Activated CD4-positive, alpha-beta memory T cell treated with anti-CD3 and anti-CD28 coated beads for 36 hours (primary cell): ENCODE measurements at regions not wholly inside any gene's neighbourhood (a gene's known extent, or its start where the extent isn't known, plus 50 kb on each side); places are given as distances from the start of the nearest gene placed in this dataset.
A peak's percentile ranks its signal among the peaks of the same experiment; 100 is the strongest.

Experiments
- CTCF ChIA-PET: fragments of 350-600 bp; sonication (Branson Sonifier 250); formaldehyde crosslinking; loops from one replicate; lab custom pipeline; 2021; ENCODE audit warnings: antibody characterized with exemption, inconsistent platforms; lab: Charles Lee
- POLR2A ChIA-PET: fragments of 350-600 bp; sonication (Branson Sonifier 250); formaldehyde crosslinking; loops from one replicate; lab custom pipeline; 2021; ENCODE audit warnings: antibody characterized with exemption; lab: Charles Lee
- DNase-seq: peaks from one replicate; pipeline ENCODE4 v3.0.0-alpha.2; 2020
- H3K27ac Mint-ChIP-seq: one replicate; pipeline ENCODE4 v1.8.0; 2021; ENCODE audit warnings: mixed read lengths
- H3K27me3 Mint-ChIP-seq: one replicate; pipeline ENCODE4 v1.8.0; 2021; ENCODE audit warnings: mixed read lengths
- H3K36me3 Mint-ChIP-seq: one replicate; pipeline ENCODE4 v1.8.0; 2021; ENCODE audit warnings: mixed read lengths
- H3K4me1 Mint-ChIP-seq: one replicate; pipeline ENCODE4 v1.8.0; 2021; ENCODE audit warnings: low read depth, mixed read lengths
- H3K4me3 Mint-ChIP-seq: one replicate; pipeline ENCODE4 v1.8.0; 2021; ENCODE audit warnings: mild to moderate bottlenecking, mixed read lengths
- H3K9me3 Mint-ChIP-seq: one replicate; pipeline ENCODE4 v1.8.0; 2021; ENCODE audit warnings: mixed read lengths
- intact Hi-C: fragments of 100-400 bp; cut with micrococcal nuclease; formaldehyde crosslinking; loops from one replicate; pipeline ENCODE4 v1.15.1; 2023

DNA sequence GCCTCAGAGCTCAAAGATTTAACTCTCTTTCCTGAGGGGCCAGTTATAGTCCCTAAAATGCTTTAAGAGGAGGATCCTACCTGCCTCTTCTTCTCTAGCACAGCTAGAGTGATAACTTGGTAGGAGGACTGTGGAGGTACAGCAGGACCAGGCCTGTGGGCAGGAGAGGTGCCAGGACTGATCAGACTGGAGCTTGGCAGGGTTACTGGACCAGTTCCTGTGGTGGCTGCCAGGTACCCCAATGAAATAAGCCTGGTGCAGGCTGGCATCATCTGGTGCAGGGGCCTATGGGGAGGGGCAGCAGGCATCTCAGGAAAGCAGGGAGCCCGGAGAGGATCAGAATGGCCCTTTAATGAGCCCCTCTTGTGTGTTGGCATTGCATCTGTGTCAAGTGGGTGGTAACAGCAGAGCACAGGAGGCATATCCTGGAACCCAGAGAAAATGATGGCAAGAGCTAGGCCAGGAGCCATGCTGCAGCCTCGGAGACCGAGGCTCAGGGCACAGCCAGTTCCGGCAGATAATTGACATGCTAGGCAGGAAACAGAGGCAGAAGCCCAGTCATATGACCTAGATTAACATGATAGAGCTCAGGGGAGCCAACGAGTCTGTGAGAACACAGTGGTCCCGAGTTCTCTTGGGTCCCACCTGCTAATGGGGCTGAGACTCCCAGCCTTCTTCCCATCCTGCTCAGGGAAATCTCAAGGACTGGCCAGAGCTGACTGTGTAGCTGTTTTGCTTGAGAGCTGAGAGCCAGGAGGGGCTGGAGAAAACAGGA, 187.5 kb upstream of the ZBED5 start:
- DNase-seq, result no peak
- intact Hi-C loops, result no loop called here
- CTCF ChIA-PET, result interaction anchor here (1.4 kb wide), 1 partner anchor 16 kb away, joined by 3 read pairs; no protein-coding TSS in a partner anchor
- Mint-ChIP-seq H3K9me3 (no peaks in the 10 kb centered on the region), H3K27me3 (no peaks in the 10 kb centered on the region), H3K27ac (no peak overlapping the region), H3K4me3 (no peak overlapping the region), H3K36me3 (no peaks in the 10 kb centered on the region), H3K4me1 (no peaks in the 10 kb centered on the region)
- POLR2A ChIA-PET, result no interaction called here

DNA sequence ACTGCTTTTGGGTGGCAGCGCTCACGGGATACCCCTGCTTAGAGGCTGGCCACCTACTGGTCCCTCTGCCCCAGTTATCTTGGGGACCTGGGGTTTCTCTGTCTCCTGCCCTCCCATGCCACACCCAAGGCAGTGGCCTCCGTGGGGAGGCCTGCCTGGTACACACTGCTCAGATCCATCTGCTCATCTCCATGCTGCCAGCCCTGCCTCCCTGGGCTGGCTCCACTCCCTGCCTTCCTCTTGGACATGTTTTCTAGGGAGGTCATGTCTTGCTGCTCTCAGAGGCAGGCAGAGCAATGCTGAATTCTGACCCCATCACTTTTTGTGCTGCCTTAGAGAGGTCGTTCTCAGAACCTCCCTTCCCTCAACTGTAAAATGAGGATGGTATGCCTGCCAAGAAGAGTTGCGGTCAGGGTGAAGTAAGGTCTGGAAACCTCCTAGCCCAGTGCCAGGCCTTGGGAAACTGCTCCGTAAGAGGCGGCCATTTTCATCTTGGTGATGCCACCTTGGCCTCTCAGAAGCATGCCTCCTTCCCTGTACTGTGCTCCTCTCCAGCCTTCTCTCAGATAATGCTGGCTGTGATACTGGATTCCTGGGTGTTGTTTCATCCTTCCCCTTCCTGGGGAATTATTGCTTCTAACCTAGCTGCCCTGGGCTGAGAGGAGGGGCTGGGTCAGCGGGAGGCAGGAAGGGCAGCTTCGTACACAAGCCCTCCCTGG, 186.4 kb upstream of the ZBED5 start:
- no peak overlapping the region for H3K27ac Mint-ChIP-seq
- H3K4me1 Mint-ChIP-seq, result no peaks in the 10 kb centered on the region

GRCh38 chr11:11043721-11044120, 185.9 kb upstream of the ZBED5 start:
- Mint-ChIP-seq H3K36me3 (no peaks in the 10 kb centered on the region), H3K27ac (no peak overlapping the region)

More for the DNA sequence above, 186.4 kb upstream of the ZBED5 start:
- ChIA-PET CTCF (interaction anchor here (1.4 kb wide), 2 partner anchors 15 to 16 kb away, joined by 3 read pairs; no protein-coding TSS in a partner anchor), POLR2A (no interaction called here)
- Mint-ChIP-seq H3K27me3 (no peaks in the 10 kb centered on the region), H3K4me3 (no peak overlapping the region), H3K9me3 (no peaks in the 10 kb centered on the region), H3K36me3 (no peaks in the 10 kb centered on the region)
- intact Hi-C loops, result no loop called here
- no peak for DNase-seq

DNA sequence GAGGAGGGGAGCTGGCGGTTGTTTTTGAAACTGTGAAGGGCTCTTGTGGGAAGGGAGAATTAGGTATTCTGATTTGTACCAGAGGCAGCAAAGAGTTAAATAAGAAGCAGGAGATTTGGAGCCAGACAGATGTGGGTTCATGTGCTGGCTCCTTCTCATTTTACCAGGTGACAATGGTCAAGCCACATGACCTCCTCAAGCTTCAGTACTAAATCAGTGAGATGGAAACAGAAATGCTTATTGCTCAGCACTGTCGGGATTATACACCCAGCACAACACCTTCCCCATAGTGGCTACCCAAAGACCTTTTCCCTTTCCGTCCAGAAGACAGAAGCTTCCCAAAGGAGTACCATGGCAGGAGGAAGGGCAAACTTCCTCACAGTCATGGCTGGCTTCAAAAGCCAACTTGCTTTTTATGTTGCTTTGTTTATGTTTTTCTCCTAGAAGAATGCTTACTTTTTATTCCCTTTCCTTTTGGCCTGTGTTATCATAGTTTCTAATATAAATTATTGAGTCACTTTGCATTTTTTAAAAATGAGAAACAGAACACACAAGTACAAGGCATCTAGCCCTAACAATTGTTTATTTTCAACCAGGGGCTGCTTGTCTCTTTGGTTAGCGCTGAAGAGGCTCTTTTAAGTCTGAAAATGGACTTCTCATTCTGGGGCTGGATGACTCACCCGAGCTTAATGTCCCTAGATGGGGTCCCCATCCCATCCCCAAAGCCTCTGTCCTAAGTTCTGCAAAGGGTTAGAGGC, 181.5 kb upstream of the ZBED5 start:
- Mint-ChIP-seq H3K27me3 (peaks cover 2% of the 10 kb centered on the region), H3K4me1 (peaks cover 2% of the 10 kb centered on the region), H3K27ac (no peak overlapping the region), H3K9me3 (no peaks in the 10 kb centered on the region), H3K4me3 (no peak overlapping the region), H3K36me3 (no peaks in the 10 kb centered on the region)
- intact Hi-C loops, result no loop called here
- no peak for DNase-seq
- ChIA-PET POLR2A (no interaction called here), CTCF (interaction anchor here (1.2 to 6.2 kb wide), 4 partner anchors 11 to 748 kb away, joined by 4 to 52 read pairs (median 16); no protein-coding TSS in a partner anchor)

More at GRCh38 chr11:11043721-11044120, 185.9 kb upstream of the ZBED5 start:
- ChIA-PET POLR2A (no interaction called here), CTCF (interaction anchor here (1.4 kb wide), 1 partner anchor 15 kb away, joined by 3 read pairs; no protein-coding TSS in a partner anchor)
- intact Hi-C loops, result no loop called here
- Mint-ChIP-seq H3K4me1 (no peaks in the 10 kb centered on the region), H3K27me3 (no peaks in the 10 kb centered on the region), H3K9me3 (no peaks in the 10 kb centered on the region), H3K4me3 (no peak overlapping the region)
- no peak for DNase-seq

- peaks cover 2% of the 10 kb centered on the region for H3K4me1 Mint-ChIP-seq
- no peaks in the 10 kb centered on the region for H3K9me3 Mint-ChIP-seq
- ChIA-PET POLR2A (no interaction called here), CTCF (interaction anchor here (0.7 to 6.2 kb wide), 11 partner anchors 11 to 749 kb away, joined by 3 to 52 read pairs (median 4); partner anchors contain the start of gene ZBED5)
- no peak overlapping the region for H3K27ac Mint-ChIP-seq
- H3K4me3 Mint-ChIP-seq, result no peak overlapping the region
- no peak for DNase-seq
- H3K27me3 Mint-ChIP-seq, result peaks cover 2% of the 10 kb centered on the region
- intact Hi-C loops, result no loop called here
- H3K36me3 Mint-ChIP-seq, result no peaks in the 10 kb centered on the region
Observed at GRCh38 chr11:11038782-11039181, 180.9 kb upstream of the ZBED5 start.

DNA sequence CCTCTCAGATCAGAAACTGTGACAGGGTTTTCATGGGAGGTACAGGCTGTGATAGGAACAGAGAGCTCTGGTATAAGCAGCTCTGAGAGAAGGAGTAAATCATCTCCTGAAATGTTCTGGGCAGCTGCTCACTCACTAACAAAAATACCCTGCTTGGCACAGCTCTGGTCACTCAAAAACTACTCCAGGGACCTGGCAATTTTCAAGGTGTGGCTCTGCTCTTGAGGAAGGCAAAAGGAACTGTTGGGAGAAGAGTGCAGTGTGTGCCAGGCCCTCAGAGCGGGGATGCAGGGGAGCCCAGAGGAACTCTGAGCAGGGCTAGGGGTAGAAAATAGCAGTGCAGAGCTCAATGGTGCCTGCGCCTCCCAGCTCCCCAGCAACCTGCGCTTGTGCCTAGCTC, 180.5 kb upstream of the ZBED5 start:
- POLR2A ChIA-PET, result no interaction called here
- H3K36me3 Mint-ChIP-seq, result no peaks in the 10 kb centered on the region
- no peaks in the 10 kb centered on the region for H3K9me3 Mint-ChIP-seq
- H3K4me3 Mint-ChIP-seq, result no peak overlapping the region
- H3K27me3 Mint-ChIP-seq, result peaks cover 2% of the 10 kb centered on the region
- CTCF ChIA-PET, result interaction anchor here (0.6 to 6.2 kb wide), 17 partner anchors 9 to 749 kb away, joined by 3 to 52 read pairs (median 4); partner anchors contain the start of gene ZBED5
- H3K4me1 Mint-ChIP-seq, result peaks cover 2% of the 10 kb centered on the region
- intact Hi-C loops, result no loop called here
- DNase-seq, result no peak
- H3K27ac Mint-ChIP-seq, result no peak overlapping the region

GRCh38 chr11:11036848-11037732, 179.2 kb upstream of the ZBED5 start:
- Mint-ChIP-seq H3K27me3 (peaks cover 2% of the 10 kb centered on the region), H3K4me3 (no peak overlapping the region), H3K4me1 (peaks cover 2% of the 10 kb centered on the region), H3K27ac (no peak overlapping the region), H3K9me3 (no peaks in the 10 kb centered on the region), H3K36me3 (no peaks in the 10 kb centered on the region)
- POLR2A ChIA-PET, result interaction anchor here (0.7 kb wide), 1 partner anchor 18 kb away, joined by 3 read pairs; no protein-coding TSS in a partner anchor
- DNase-seq, result peak; percentile 23
- intact Hi-C loops, result loop anchor here (1.0 to 2.0 kb wide), 3 partner anchors 112 to 229 kb away; no protein-coding TSS in a partner anchor
- CTCF ChIA-PET, result interaction anchor here (0.7 to 6.2 kb wide), 28 partner anchors 9 to 978 kb away, joined by 3 to 52 read pairs (median 4); partner anchors contain the start of gene ZBED5

GRCh38 chr11:11036185-11036847, 178.5 kb upstream of the ZBED5 start:
- intact Hi-C loops, result loop anchor here (2.0 kb wide), 2 partner anchors 112 to 120 kb away; no protein-coding TSS in a partner anchor
- DNase-seq, result no peak
- no peaks in the 10 kb centered on the region for H3K36me3 Mint-ChIP-seq
- H3K27ac Mint-ChIP-seq, result no peak overlapping the region
- ChIA-PET CTCF (interaction anchor here (0.7 to 6.2 kb wide), 20 partner anchors 8 to 979 kb away, joined by 3 to 52 read pairs (median 4); no protein-coding TSS in a partner anchor), POLR2A (no interaction called here)
- peaks cover 2% of the 10 kb centered on the region for H3K27me3 Mint-ChIP-seq
- H3K9me3 Mint-ChIP-seq, result no peaks in the 10 kb centered on the region
- no peak overlapping the region for H3K4me3 Mint-ChIP-seq
- H3K4me1 Mint-ChIP-seq, result peaks cover 2% of the 10 kb centered on the region

GRCh38 chr11:11035331-11035730, 177.5 kb upstream of the ZBED5 start:
- intact Hi-C loops, result no loop called here
- peaks cover 2% of the 10 kb centered on the region for H3K27me3 Mint-ChIP-seq
- H3K4me1 Mint-ChIP-seq, result peaks cover 2% of the 10 kb centered on the region
- POLR2A ChIA-PET, result no interaction called here
- CTCF ChIA-PET, result interaction anchor here (0.7 to 6.2 kb wide), 9 partner anchors 7 to 757 kb away, joined by 3 to 52 read pairs (median 5); no protein-coding TSS in a partner anchor
- no peak overlapping the region for H3K4me3 Mint-ChIP-seq
- H3K27ac Mint-ChIP-seq, result no peak overlapping the region
- H3K9me3 Mint-ChIP-seq, result no peaks in the 10 kb centered on the region
- no peak for DNase-seq
- H3K36me3 Mint-ChIP-seq, result no peaks in the 10 kb centered on the region

GRCh38 chr11:11034476-11034875, 176.6 kb upstream of the ZBED5 start:
- H3K27ac Mint-ChIP-seq, result no peak overlapping the region
- H3K4me3 Mint-ChIP-seq, result no peak overlapping the region
- no peak for DNase-seq
- ChIA-PET CTCF (interaction anchor here (0.8 to 3.1 kb wide), 3 partner anchors 10 to 754 kb away, joined by 3 to 11 read pairs (median 3); no protein-coding TSS in a partner anchor), POLR2A (no interaction called here)
- peaks cover 2% of the 10 kb centered on the region for H3K4me1 Mint-ChIP-seq
- H3K9me3 Mint-ChIP-seq, result no peaks in the 10 kb centered on the region
- intact Hi-C loops, result no loop called here
- no peaks in the 10 kb centered on the region for H3K36me3 Mint-ChIP-seq
- H3K27me3 Mint-ChIP-seq, result peaks cover 2% of the 10 kb centered on the region
